ENCODE measurements at regions not wholly inside any gene's neighbourhood (a gene's known extent, or its start where the extent isn't known, plus 50 kb on each side); places are given as distances from the start of the nearest gene placed in this dataset.
"Not testable (repeated sequence)": the region's sequence is repeated elsewhere in the genome, so short reads cannot be mapped to it uniquely, and the experiment has no call there.

DNA sequence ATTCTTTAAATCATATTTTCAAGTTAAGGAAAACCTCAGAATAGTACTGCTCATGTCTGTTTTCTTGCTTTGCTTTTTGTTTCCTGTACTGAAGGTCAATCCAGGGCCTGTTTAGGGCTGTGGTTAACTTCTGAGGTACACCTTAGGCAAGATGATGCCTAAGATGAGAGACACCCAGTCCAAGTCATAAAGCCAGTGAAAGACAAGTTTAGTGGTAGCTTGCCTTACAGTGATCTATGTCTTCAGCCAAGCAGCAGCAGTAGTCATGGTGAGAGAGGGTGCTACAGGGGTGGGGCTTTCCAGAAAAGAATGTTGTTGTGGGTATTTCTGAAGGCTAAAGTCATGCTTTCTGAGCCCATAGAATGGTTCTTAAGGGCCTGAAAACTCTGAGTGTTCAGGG is 173.7 kb downstream of the VSIG4 start:
- no peak overlapping the region for H2BK12ac ChIP-seq (ENCODE audit: low read length)
- no peak overlapping the region for H4K8ac ChIP-seq (ENCODE audit: low read depth, low read length)
- H2BK120ac ChIP-seq (ENCODE audit: low read depth, low read length), result no peak overlapping the region
- H3K9ac ChIP-seq (ENCODE audit: low read depth, low read length, poor library complexity), result no peak overlapping the region
- no peak overlapping the region for H3K4ac ChIP-seq (ENCODE audit: low read length)
- H2BK15ac ChIP-seq (ENCODE audit: low read length), result no peak overlapping the region
- H3K27ac ChIP-seq (replicated peaks; ENCODE audit: low read length), result no peak overlapping the region
- H3K36me3 ChIP-seq (replicated peaks in 1 of 2; ENCODE audit: control insufficient read depth in 2 of 2, insufficient read depth in 2 of 2, low read length in 2 of 2), result no peaks in the 10 kb centered on the region
- H3K4me3 ChIP-seq (ENCODE audit: low read length in 2 of 2), result no peak overlapping the region
- no peaks in the 10 kb centered on the region for H3K79me1 ChIP-seq (ENCODE audit: low read depth, low read length)
- H3K27me3 ChIP-seq (ENCODE audit: control insufficient read depth in 3 of 3, insufficient read depth in 3 of 3, low read depth in 1 of 3, low read length in 3 of 3), result peaks cover 0 to 3% (median 0%) of the 10 kb centered on the region in 3 experiments
- H3K14ac ChIP-seq (ENCODE audit: low read length), result no peak overlapping the region
- no peak overlapping the region for H2AK5ac ChIP-seq (ENCODE audit: low read depth, low read length)
- no peak overlapping the region for H4K91ac ChIP-seq (ENCODE audit: low read depth, low read length, poor library complexity)
- H2BK5ac ChIP-seq (ENCODE audit: low read length), result no peak overlapping the region
- no peak overlapping the region for H3K18ac ChIP-seq (ENCODE audit: low read length)
- H3K23ac ChIP-seq (ENCODE audit: low read depth, low read length, poor library complexity), result no peak overlapping the region
- peaks cover 0 to 3% of the 10 kb centered on the region in 2 donors for H3K4me1 ChIP-seq (ENCODE audit: control insufficient read depth in 2 of 2, insufficient read depth in 1 of 2, low read depth in 1 of 2, low read length in 2 of 2)
- no peaks in the 10 kb centered on the region for H3K9me3 ChIP-seq (replicated peaks in 1 of 2; ENCODE audit: control insufficient read depth in 2 of 2, insufficient read depth in 1 of 2, low read depth in 1 of 2, low read length in 2 of 2)
- no peak overlapping the region for H3K4me2 ChIP-seq (ENCODE audit: insufficient read depth, low read length, poor library complexity, severe bottlenecking)
- no peak overlapping the region for H2AFZ ChIP-seq (ENCODE audit: low read length)
- no peak for DNase-seq (ENCODE audit: low spot score)

DNA sequence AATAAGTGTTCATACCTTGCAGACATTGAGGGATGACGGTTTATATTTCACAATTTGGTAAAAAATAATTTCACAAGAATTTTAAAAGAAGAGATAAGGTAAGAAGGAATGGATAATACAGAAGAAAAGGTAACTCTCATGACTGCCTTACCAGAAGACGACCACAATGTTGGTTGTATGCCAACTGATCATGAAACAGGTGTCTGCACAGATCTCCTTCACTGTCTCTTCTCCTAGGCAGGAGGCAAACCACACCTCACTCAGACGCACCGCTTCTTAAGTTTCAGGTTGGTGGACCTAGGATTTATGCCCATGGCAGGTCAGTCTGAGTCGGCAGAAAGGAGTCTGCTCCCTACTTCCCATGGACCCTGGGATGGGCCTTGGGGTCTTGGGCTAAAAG is 177.2 kb downstream of the VSIG4 start:
- Histone ChIP-seq H3K79me1 (ENCODE audit: low read depth, low read length) (no peaks in the 10 kb centered on the region), H3K14ac (ENCODE audit: low read length) (no peak overlapping the region), H3K4ac (ENCODE audit: low read length) (no peak overlapping the region), H2BK15ac (ENCODE audit: low read length) (no peak overlapping the region), H2BK5ac (ENCODE audit: low read length) (no peak overlapping the region), H3K4me3 (ENCODE audit: low read length in 2 of 2) (no peak overlapping the region), H3K27ac (replicated peaks; ENCODE audit: low read length) (no peak overlapping the region), H3K9ac (ENCODE audit: low read depth, low read length, poor library complexity) (no peak overlapping the region), H3K18ac (ENCODE audit: low read length) (no peak overlapping the region), H4K8ac (ENCODE audit: low read depth, low read length) (no peak overlapping the region), H2AFZ (ENCODE audit: low read length) (no peak overlapping the region), H2BK12ac (ENCODE audit: low read length) (no peak overlapping the region), H4K91ac (ENCODE audit: low read depth, low read length, poor library complexity) (no peak overlapping the region), H2AK5ac (ENCODE audit: low read depth, low read length) (no peak overlapping the region), H3K4me1 (ENCODE audit: control insufficient read depth in 2 of 2, insufficient read depth in 1 of 2, low read depth in 1 of 2, low read length in 2 of 2) (peaks cover 0 to 3% of the 10 kb centered on the region in 2 donors), H2BK120ac (ENCODE audit: low read depth, low read length) (no peak overlapping the region), H3K9me3 (replicated peaks in 1 of 2; ENCODE audit: control insufficient read depth in 2 of 2, insufficient read depth in 1 of 2, low read depth in 1 of 2, low read length in 2 of 2) (no peaks in the 10 kb centered on the region), H3K23ac (ENCODE audit: low read depth, low read length, poor library complexity) (no peak overlapping the region), H3K36me3 (replicated peaks in 1 of 2; ENCODE audit: control insufficient read depth in 2 of 2, insufficient read depth in 2 of 2, low read length in 2 of 2) (no peaks in the 10 kb centered on the region), H3K27me3 (ENCODE audit: control insufficient read depth in 3 of 3, insufficient read depth in 3 of 3, low read depth in 1 of 3, low read length in 3 of 3) (peaks cover 0 to 3% (median 0%) of the 10 kb centered on the region in 3 experiments), H3K4me2 (ENCODE audit: insufficient read depth, low read length, poor library complexity, severe bottlenecking) (no peak overlapping the region)
- DNase-seq (ENCODE audit: low spot score), result no peak
- no CpG with 5 or more reads among the region's 5 CpGs for WGBS, 2 donors (ENCODE audit: extremely low coverage in 2 of 2, insufficient read length in 2 of 2, insufficient replicate concordance in 1 of 2)

DNA sequence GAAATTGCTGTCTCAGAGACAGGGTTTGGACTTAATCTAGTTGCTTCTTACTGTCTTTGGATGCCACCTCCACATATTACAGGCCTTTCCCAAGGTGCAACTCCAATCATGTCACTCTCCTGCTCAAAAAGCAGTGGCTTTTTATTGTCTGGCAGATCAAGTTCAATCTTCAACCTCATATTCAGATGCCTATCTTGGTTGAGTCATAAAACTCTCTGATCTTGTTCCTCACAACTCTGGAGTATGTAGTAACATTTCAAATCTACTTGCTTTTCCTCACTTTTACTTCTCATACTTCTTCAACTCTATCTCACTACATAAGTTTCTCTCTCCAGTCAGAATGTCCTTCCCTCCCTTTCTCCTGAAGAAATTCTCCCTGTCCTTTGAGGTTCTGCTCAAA is 180.6 kb downstream of the VSIG4 start:
- Histone ChIP-seq H2BK120ac (ENCODE audit: low read depth, low read length) (no peak overlapping the region), H3K4ac (ENCODE audit: low read length) (no peak overlapping the region), H4K91ac (ENCODE audit: low read depth, low read length, poor library complexity) (no peak overlapping the region), H2BK12ac (ENCODE audit: low read length) (no peak overlapping the region), H3K79me1 (ENCODE audit: low read depth, low read length) (no peaks in the 10 kb centered on the region), H3K14ac (ENCODE audit: low read length) (no peak overlapping the region), H2BK5ac (ENCODE audit: low read length) (no peak overlapping the region), H3K9ac (ENCODE audit: low read depth, low read length, poor library complexity) (no peak overlapping the region), H3K4me3 (ENCODE audit: low read length in 2 of 2) (no peak overlapping the region), H3K27me3 (ENCODE audit: control insufficient read depth in 3 of 3, insufficient read depth in 3 of 3, low read depth in 1 of 3, low read length in 3 of 3) (peaks cover 0 to 2% (median 0%) of the 10 kb centered on the region in 3 experiments), H2AFZ (ENCODE audit: low read length) (no peak overlapping the region), H3K9me3 (replicated peaks in 1 of 2; ENCODE audit: control insufficient read depth in 2 of 2, insufficient read depth in 1 of 2, low read depth in 1 of 2, low read length in 2 of 2) (no peaks in the 10 kb centered on the region), H2BK15ac (ENCODE audit: low read length) (no peak overlapping the region), H3K27ac (replicated peaks; ENCODE audit: low read length) (no peak overlapping the region), H3K4me1 (ENCODE audit: control insufficient read depth in 2 of 2, insufficient read depth in 1 of 2, low read depth in 1 of 2, low read length in 2 of 2) (peaks cover 0 to 3% of the 10 kb centered on the region in 2 donors), H3K4me2 (ENCODE audit: insufficient read depth, low read length, poor library complexity, severe bottlenecking) (no peak overlapping the region), H2AK5ac (ENCODE audit: low read depth, low read length) (no peak overlapping the region), H3K18ac (ENCODE audit: low read length) (no peak overlapping the region), H4K8ac (ENCODE audit: low read depth, low read length) (no peak overlapping the region), H3K36me3 (replicated peaks in 1 of 2; ENCODE audit: control insufficient read depth in 2 of 2, insufficient read depth in 2 of 2, low read length in 2 of 2) (no peaks in the 10 kb centered on the region), H3K23ac (ENCODE audit: low read depth, low read length, poor library complexity) (no peak overlapping the region)
- DNase-seq (ENCODE audit: low spot score), result no peak

DNA sequence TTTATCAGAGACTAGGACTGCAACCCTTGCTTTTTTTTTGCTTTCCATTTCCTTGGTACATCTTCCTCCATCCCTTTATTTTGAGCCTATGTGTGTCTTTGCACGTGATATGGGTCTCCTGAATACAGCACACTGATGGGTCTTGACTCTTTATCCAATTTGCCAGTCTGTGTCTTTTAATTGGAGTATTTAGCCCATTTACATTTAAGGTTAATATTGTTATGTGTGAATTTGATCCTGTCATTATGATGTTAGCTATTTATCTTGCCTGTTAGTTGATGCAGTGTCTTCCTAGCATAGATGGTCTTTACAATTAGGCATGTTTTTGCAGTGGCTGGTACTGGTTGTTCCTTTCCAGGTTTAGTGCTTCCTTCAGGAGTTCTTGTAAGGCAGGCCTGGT is 185.4 kb downstream of the VSIG4 start:
- not testable (repeated sequence) for H3K4me1 ChIP-seq (ENCODE audit: control insufficient read depth in 2 of 2, insufficient read depth in 1 of 2, low read depth in 1 of 2, low read length in 2 of 2); H3K23ac ChIP-seq (ENCODE audit: low read depth, low read length, poor library complexity); H2AK5ac ChIP-seq (ENCODE audit: low read depth, low read length); H2BK120ac ChIP-seq (ENCODE audit: low read depth, low read length); H3K4ac ChIP-seq (ENCODE audit: low read length); H3K9ac ChIP-seq (ENCODE audit: low read depth, low read length, poor library complexity); H4K8ac ChIP-seq (ENCODE audit: low read depth, low read length); H3K36me3 ChIP-seq (replicated peaks in 1 of 2; ENCODE audit: control insufficient read depth in 2 of 2, insufficient read depth in 2 of 2, low read length in 2 of 2); H2BK15ac ChIP-seq (ENCODE audit: low read length); DNase-seq (ENCODE audit: low spot score); H3K4me3 ChIP-seq (ENCODE audit: low read length in 2 of 2); H3K79me1 ChIP-seq (ENCODE audit: low read depth, low read length); H3K18ac ChIP-seq (ENCODE audit: low read length); H3K9me3 ChIP-seq (replicated peaks in 1 of 2; ENCODE audit: control insufficient read depth in 2 of 2, insufficient read depth in 1 of 2, low read depth in 1 of 2, low read length in 2 of 2); H3K27me3 ChIP-seq (ENCODE audit: control insufficient read depth in 3 of 3, insufficient read depth in 3 of 3, low read depth in 1 of 3, low read length in 3 of 3); H2BK5ac ChIP-seq (ENCODE audit: low read length); H2BK12ac ChIP-seq (ENCODE audit: low read length); H3K27ac ChIP-seq (replicated peaks; ENCODE audit: low read length); H4K91ac ChIP-seq (ENCODE audit: low read depth, low read length, poor library complexity); H3K14ac ChIP-seq (ENCODE audit: low read length); H3K4me2 ChIP-seq (ENCODE audit: insufficient read depth, low read length, poor library complexity, severe bottlenecking); H2AFZ ChIP-seq (ENCODE audit: low read length)
- WGBS, 2 donors (ENCODE audit: extremely low coverage in 2 of 2, insufficient read length in 2 of 2, insufficient replicate concordance in 1 of 2), result no CpG with 5 or more reads among the region's 1 CpG
